ENCODE measurements at regions not wholly inside any gene's neighbourhood (a gene's known extent, or its start where the extent isn't known, plus 50 kb on each side); places are given as distances from the start of the nearest gene placed in this dataset.

GRCh38 chr9:87226896-87227295, 270.8 kb upstream of the DAPK1 start:
- TF ChIP-seq EZH2phosphoT487 (IDR thresholded peaks at IDR 0.05; ENCODE audit: insufficient read depth, low read depth), result no peak
- no peak for TF ChIP-seq EZH2 (IDR thresholded peaks at IDR 0.05; ENCODE audit: insufficient read depth, poor library complexity, severe bottlenecking)
